GM12864 (cell line): ENCODE measurements at regions not wholly inside any gene's neighbourhood (a gene's known extent, or its start where the extent isn't known, plus 50 kb on each side); places are given as distances from the start of the nearest gene placed in this dataset.

ENCODE experiments used
- DNase-seq: peaks from one replicate; pipeline ENCODE4 v3.0.0-alpha.2; 2011; ENCODE audit warnings: low read depth
- H3K4me3 ChIP-seq: 2 replicates; pipeline ENCODE4 v1.5.1; 2011; ENCODE audit warnings: mild to moderate bottlenecking, low read depth, low read length, control low read depth
- CTCF ChIP-seq: IDR thresholded peaks from 2 replicates; pipeline ENCODE4 v1.5.1; 2011; ENCODE audit warnings: low read depth, mild to moderate bottlenecking, moderate library complexity, low read length, control low read depth, inconsistent platforms; ENCODE audit errors: missing control alignments

GRCh38 chr3:30501526-30501925, 104.9 kb upstream of the TGFBR2 start:
- H3K4me3 ChIP-seq = no peak overlapping the region
- no peak for TF ChIP-seq CTCF
- DNase-seq = no peak

GRCh38 chr3:30502051-30502741, 104.2 kb upstream of the TGFBR2 start:
- H3K4me3 ChIP-seq = no peak overlapping the region
- TF ChIP-seq CTCF = no peak

DNA sequence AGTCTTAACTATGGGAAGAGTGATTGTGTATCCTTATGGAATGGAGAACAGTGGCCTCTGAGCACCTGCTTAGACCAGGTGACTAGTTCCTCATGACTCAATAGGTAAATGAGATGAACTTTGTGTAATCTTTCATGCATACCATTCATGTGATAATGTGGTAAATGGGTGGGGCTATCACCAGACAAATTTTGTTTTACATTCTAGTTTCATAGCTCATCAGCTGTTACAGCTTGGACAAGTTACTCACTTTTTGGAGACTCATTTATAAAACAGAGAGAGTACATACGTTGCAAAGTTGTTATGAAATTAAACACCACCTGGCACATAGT, 103.7 kb upstream of the TGFBR2 start:
- H3K4me3 ChIP-seq = no peak overlapping the region
- no peak for TF ChIP-seq CTCF
- no peak for DNase-seq

More at GRCh38 chr3:30502051-30502741, 104.2 kb upstream of the TGFBR2 start:
- DNase-seq = no peak

DNA sequence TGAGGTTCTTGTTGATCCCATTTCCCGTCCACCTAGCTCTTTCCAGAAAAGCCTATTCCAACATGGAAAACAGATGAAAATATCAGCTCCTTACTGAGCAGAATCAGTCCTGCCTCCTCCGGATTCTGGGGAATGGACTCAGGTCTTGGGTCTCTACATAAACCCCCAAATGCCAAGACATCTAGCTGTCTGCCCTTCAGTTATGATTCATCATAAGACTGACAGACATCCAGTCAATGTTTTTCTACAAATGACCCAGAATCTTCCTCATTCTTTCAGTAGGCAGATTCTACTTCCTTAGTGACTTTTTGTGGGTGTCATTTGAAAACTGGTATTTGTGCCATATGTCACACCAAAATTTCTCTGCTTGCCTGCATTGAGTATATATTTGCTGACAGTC, 103.0 kb upstream of the TGFBR2 start:
- no peak overlapping the region for H3K4me3 ChIP-seq
- TF ChIP-seq CTCF = no peak
- DNase-seq = no peak

- no peak for TF ChIP-seq CTCF
Measured at GRCh38 chr3:30504939-30505338, 101.5 kb upstream of the TGFBR2 start.

DNA sequence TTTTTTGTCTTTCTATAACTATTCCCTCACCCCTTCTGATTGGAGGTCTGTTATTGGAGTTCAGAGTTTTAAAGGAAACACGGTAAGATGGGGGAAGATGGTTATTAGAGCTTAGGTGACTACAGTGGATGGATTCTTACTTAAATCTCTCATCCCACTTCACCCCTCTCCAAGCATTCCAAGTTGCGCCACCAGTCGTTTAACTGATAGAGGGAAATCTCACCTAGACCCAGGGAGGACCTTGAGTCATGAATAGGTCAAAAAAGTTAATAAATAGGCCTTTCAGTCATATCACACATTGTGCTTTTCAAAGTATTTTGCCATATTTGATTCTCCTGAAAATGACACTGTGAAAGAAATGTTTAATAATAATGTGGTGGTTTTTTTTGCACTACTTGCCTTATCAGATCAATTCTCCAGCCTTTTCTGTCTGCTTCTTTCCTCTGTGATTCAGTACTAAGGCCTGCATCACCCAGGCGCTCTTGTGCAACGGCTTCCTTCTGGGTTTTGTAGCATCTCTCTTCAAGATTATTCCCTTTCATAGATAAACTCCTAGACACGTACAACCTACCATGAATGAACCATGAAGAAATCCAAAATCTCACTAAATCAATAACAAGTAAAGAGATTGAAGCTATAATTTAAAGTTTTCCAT, 100.4 kb upstream of the TGFBR2 start:
- no peak for DNase-seq
- TF ChIP-seq CTCF = no peak
- no peak overlapping the region for H3K4me3 ChIP-seq

More at GRCh38 chr3:30504939-30505338, 101.5 kb upstream of the TGFBR2 start:
- no peak for DNase-seq
- no peak overlapping the region for H3K4me3 ChIP-seq

GRCh38 chr3:30508339-30508738, 98.1 kb upstream of the TGFBR2 start:
- no peak for TF ChIP-seq CTCF
- DNase-seq = no peak
- no peak overlapping the region for H3K4me3 ChIP-seq
